H1 (cell line): ENCODE measurements at regions not wholly inside any gene's neighbourhood (a gene's known extent, or its start where the extent isn't known, plus 50 kb on each side); places are given as distances from the start of the nearest gene placed in this dataset.
"Not testable (repeated sequence)": the region's sequence is repeated elsewhere in the genome, so short reads cannot be mapped to it uniquely, and the experiment has no call there.

Source experiments
- ATF2 ChIP-seq: IDR thresholded peaks from 2 replicates; pipeline ENCODE4 v1.6.1; 2012; ENCODE audit warnings: low read length, inconsistent platforms
- ATF3 ChIP-seq: IDR thresholded peaks from 2 replicates; pipeline ENCODE4 v1.6.1; 2011; ENCODE audit warnings: low read depth, mild to moderate bottlenecking, low read length; ENCODE audit not compliant: insufficient read depth
- CBX8 ChIP-seq: fragments of 300-800, 300-1000 bp; sonication (generic); IDR thresholded peaks from 2 replicates; pipeline ENCODE4 v1.7.1; 2016; ENCODE audit warnings: low read depth, low read length, borderline replicate concordance
- HDAC6 ChIP-seq: IDR thresholded peaks from one replicate; pipeline ENCODE4 v1.7.1; 2012; ENCODE audit warnings: low read depth, mild to moderate bottlenecking, inconsistent platforms, low read length, moderate library complexity
- NANOG ChIP-seq: IDR thresholded peaks from 2 replicates; pipeline ENCODE4 v1.6.1; 2011; ENCODE audit warnings: low read length, low read depth, mild to moderate bottlenecking, inconsistent platforms; ENCODE audit not compliant: insufficient read depth, poor library complexity, severe bottlenecking
- NRF1 ChIP-seq: IDR thresholded peaks from 2 replicates; pipeline ENCODE4 v1.6.1; 2011; ENCODE audit warnings: mild to moderate bottlenecking, low read depth, low read length, improper control_type of control experiment
- POLR2A ChIP-seq, 2 experiments: IDR thresholded peaks; 1 replicate in 1 of 2; 2 replicates in 1 of 2; pipeline ENCODE4 v1.6.1; 2011; ENCODE audit warnings: low read depth in 2 of 2, low read length in 2 of 2, mild to moderate bottlenecking in 2 of 2; ENCODE audit errors: control extremely low read depth in 1 of 2
- POLR2AphosphoS5 ChIP-seq: IDR thresholded peaks from 2 replicates; pipeline ENCODE4 v1.6.1; 2011; ENCODE audit warnings: low read depth, low read length
- RAD21 ChIP-seq, 2 experiments: IDR thresholded peaks in 1 of 2; conservative IDR thresholded peaks in 1 of 2; 2 replicates each; pipeline ENCODE4 v1.6.1; 2011; ENCODE audit warnings: low read depth in 2 of 2, low read length in 2 of 2, improper control_type of control experiment in 1 of 2, inconsistent platforms in 1 of 2, mild to moderate bottlenecking in 1 of 2, moderate library complexity in 1 of 2
- TAF1 ChIP-seq: IDR thresholded peaks from 2 replicates; pipeline ENCODE4 v1.6.1; 2011; ENCODE audit warnings: mild to moderate bottlenecking, low read depth, low read length
- TF ChIP-seq, protein P1 (sequence below), 3 experiments: IDR thresholded peaks; 1 replicate in 2 of 3; 2 replicates in 1 of 3; pipeline versions ENCODE4 v1.5.1 to v1.6.1; 2011; ENCODE audit warnings: low read length in 3 of 3, mild to moderate bottlenecking in 3 of 3, inconsistent platforms in 2 of 3, low read depth in 1 of 3, moderate library complexity in 1 of 3; ENCODE audit not compliant: insufficient read depth in 1 of 3; ENCODE audit errors: control extremely low read depth in 1 of 3

DNA sequence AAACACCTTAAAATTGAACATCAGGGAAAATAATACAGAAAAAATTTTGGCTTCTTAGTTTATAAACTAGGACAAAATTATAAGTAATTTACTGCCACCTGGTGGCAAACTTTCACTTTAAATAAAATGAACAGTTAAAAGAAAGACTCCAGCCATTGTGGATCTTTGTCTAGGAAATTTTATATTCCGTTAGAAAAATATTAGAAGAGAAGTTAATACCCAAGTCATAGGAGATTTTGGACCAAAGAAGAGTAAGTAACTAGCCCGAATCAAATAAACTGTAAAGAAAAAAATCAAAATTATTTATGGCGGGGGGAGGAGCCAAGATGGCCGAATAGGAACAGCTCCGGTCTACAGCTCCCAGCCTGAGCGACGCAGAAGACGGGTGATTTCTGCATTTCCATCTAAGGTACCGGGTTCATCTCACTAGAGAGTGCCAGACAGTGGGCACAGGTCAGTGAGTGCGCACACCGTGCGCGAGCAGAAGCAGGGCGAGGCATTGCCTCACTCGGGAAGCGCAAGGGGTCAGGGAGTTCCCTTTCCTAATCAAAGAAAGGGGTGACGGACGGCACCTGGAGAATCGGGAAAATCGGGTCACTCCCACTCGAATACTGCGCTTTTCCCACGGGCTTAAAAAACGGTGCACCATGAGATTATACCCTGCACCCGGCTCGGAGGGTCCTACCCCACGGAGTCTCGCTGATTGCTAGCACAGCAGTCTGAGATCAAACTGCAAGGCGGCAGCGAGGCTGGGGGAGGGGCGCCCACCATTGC is 73.4 kb upstream of the SCIN start:
- not testable (repeated sequence) for TF ChIP-seq NRF1; NANOG; ATF2; ATF3; POLR2A (IDR thresholded peaks at IDR 0.05; ENCODE audit: control extremely low read depth in 1 of 2, low read depth in 2 of 2, low read length in 2 of 2); TAF1; POLR2AphosphoS5; HDAC6; CBX8
- peak in 1 of 2 experiments; percentile 16; a peak in 1 of 4 replicates for TF ChIP-seq RAD21 (IDR thresholded peaks at IDR 0.05 in 1 of 2, conservative IDR thresholded peaks at IDR 0.05 in 1 of 2; ENCODE audit: low read depth in 2 of 2, low read length in 2 of 2)
- TF ChIP-seq, protein P1, sequence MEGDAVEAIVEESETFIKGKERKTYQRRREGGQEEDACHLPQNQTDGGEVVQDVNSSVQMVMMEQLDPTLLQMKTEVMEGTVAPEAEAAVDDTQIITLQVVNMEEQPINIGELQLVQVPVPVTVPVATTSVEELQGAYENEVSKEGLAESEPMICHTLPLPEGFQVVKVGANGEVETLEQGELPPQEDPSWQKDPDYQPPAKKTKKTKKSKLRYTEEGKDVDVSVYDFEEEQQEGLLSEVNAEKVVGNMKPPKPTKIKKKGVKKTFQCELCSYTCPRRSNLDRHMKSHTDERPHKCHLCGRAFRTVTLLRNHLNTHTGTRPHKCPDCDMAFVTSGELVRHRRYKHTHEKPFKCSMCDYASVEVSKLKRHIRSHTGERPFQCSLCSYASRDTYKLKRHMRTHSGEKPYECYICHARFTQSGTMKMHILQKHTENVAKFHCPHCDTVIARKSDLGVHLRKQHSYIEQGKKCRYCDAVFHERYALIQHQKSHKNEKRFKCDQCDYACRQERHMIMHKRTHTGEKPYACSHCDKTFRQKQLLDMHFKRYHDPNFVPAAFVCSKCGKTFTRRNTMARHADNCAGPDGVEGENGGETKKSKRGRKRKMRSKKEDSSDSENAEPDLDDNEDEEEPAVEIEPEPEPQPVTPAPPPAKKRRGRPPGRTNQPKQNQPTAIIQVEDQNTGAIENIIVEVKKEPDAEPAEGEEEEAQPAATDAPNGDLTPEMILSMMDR (IDR thresholded peaks at IDR 0.05; ENCODE audit: control extremely low read depth in 1 of 3, insufficient read depth in 1 of 3, low read depth in 1 of 3, low read length in 3 of 3), result not testable (repeated sequence)
